Transverse colon (tissue), 4 donors: ENCODE measurements at regions not wholly inside any gene's neighbourhood (a gene's known extent, or its start where the extent isn't known, plus 50 kb on each side); places are given as distances from the start of the nearest gene placed in this dataset.

Experiments used
- DNase-seq: peaks from one replicate; pipeline ENCODE4 v3.0.0-alpha.2; 2019
- H3K27ac ChIP-seq, 4 donors: fragments of 200-600 bp; sonication (generic); 2 replicates each; pipeline ENCODE4 v1.5.1; 2016 to 2018; ENCODE audit warnings: inconsistent platforms in 4 of 4
- H3K27me3 ChIP-seq: fragments of 200-600 bp; sonication (generic); 2 replicates; pipeline ENCODE4 v1.5.1; 2017; ENCODE audit warnings: inconsistent platforms
- H3K36me3 ChIP-seq, 4 donors: fragments of 200-600 bp; sonication (generic); 2 replicates each; pipeline ENCODE4 v1.5.1; 2017 to 2019; ENCODE audit warnings: inconsistent platforms in 4 of 4
- H3K4me1 ChIP-seq, 4 donors: fragments of 200-600 bp; sonication (generic); 2 replicates each; pipeline ENCODE4 v1.5.1; 2017 to 2020; ENCODE audit warnings: inconsistent platforms in 4 of 4
- H3K4me3 ChIP-seq, 4 donors: fragments of 200-600 bp; sonication (generic); 1 replicate in 1 of 4; 2 replicates in 3 of 4; pipeline versions ENCODE4 v1.5.1 to v1.6.1; 2017 to 2019; ENCODE audit warnings: inconsistent platforms in 4 of 4
- H3K9me3 ChIP-seq, 2 donors: fragments of 200-600 bp; sonication (generic); 2 replicates each; pipeline ENCODE4 v1.5.1; 2017 to 2019; ENCODE audit warnings: inconsistent platforms in 2 of 2
- EP300 ChIP-seq: sonication (generic); formaldehyde crosslinking; IDR thresholded peaks from one replicate; pipeline ENCODE4 v1.6.1; 2017; ENCODE audit warnings: antibody characterized with exemption, low read depth
- POLR2A ChIP-seq: fragments of 450-650 bp; IDR thresholded peaks from one replicate; pipeline ENCODE4 v1.6.1; 2016; ENCODE audit warnings: antibody characterized with exemption, mild to moderate bottlenecking, moderate library complexity
- POLR2AphosphoS5 ChIP-seq, 3 donors: sonication (generic); formaldehyde crosslinking; IDR thresholded peaks; one replicate each; pipeline ENCODE4 v1.6.1; 2016; ENCODE audit warnings: antibody characterized with exemption in 3 of 3
- WGBS, 2 donors: methylation state at CpG; one replicate each; pipeline ENCODE4 v1.1.5; 2018; ENCODE audit warnings: low coverage in 1 of 2; 5-methylcytosine and 5-hydroxymethylcytosine counted together
- in situ Hi-C, 4 donors: fragments of 200-750 bp; cut with MboI; loops; one replicate each; pipeline versions ENCODE4 v1.15.0 to v1.15.1; 2017; ENCODE audit warnings: low sequenced_read_pairs in 3 of 4, low pct_ligation_motif_present in 1 of 4, low pct_unique_long_range_greater_than_20kb in 1 of 4
- intact Hi-C: fragments of 100-400 bp; cut with DNase I; formaldehyde crosslinking; loops from one replicate; pipeline ENCODE4 v1.15.1; 2023; ENCODE audit warnings: low total_unique reads
- TF ChIP-seq, protein P1 (sequence below), 5 experiments: fragments of 200-600 bp in 3 of 5; fragments of 450-650 bp in 2 of 5; sonication (generic) in 3 of 5; IDR thresholded peaks; 1 replicate in 2 of 5; 2 replicates in 3 of 5; pipeline ENCODE4 v1.5.1; 2016 to 2017; ENCODE audit warnings: antibody characterized with exemption in 5 of 5, inconsistent platforms in 3 of 5, mild to moderate bottlenecking in 2 of 5, moderate library complexity in 1 of 5

DNA sequence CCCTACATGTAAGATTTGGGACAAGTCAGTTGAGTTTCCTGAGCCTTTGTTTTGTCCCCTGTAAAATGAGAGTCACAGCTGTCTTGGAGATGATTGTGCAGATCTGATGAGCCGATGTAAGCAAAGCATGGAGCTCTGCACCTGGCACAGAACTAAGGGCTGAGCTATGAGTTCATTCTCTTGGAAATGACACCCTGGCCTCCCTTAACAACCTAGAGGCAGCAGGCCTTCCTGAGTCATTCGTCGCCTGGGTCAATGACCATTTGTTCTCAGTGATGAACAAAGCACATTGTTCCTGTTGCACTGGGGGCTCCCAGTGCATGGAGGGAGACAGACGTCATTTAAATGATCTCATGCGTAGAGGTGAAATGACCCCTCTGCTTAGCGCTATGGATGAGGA lies 62.8 kb upstream of the GCSH start:
- DNase-seq = no peak
- 79 to 92% methylated on average over 2 to 6 of the region's 6 CpGs for WGBS, 2 donors
- Histone ChIP-seq H3K4me3 (no peak overlapping the region), H3K27me3 (no peaks in the 10 kb centered on the region), H3K36me3 (no peaks in the 10 kb centered on the region), H3K27ac (no peak overlapping the region), H3K9me3 (no peaks in the 10 kb centered on the region), H3K4me1 (no peaks in the 10 kb centered on the region)
- intact Hi-C loops (loop anchor here (5.0 kb wide), 1 partner anchor 973 kb away; no protein-coding TSS in a partner anchor), in situ Hi-C loops (no loop called here)
- TF ChIP-seq POLR2AphosphoS5 (IDR thresholded peaks at IDR 0.05) = no peak
- no peak for TF ChIP-seq POLR2A
- TF ChIP-seq, protein P1, sequence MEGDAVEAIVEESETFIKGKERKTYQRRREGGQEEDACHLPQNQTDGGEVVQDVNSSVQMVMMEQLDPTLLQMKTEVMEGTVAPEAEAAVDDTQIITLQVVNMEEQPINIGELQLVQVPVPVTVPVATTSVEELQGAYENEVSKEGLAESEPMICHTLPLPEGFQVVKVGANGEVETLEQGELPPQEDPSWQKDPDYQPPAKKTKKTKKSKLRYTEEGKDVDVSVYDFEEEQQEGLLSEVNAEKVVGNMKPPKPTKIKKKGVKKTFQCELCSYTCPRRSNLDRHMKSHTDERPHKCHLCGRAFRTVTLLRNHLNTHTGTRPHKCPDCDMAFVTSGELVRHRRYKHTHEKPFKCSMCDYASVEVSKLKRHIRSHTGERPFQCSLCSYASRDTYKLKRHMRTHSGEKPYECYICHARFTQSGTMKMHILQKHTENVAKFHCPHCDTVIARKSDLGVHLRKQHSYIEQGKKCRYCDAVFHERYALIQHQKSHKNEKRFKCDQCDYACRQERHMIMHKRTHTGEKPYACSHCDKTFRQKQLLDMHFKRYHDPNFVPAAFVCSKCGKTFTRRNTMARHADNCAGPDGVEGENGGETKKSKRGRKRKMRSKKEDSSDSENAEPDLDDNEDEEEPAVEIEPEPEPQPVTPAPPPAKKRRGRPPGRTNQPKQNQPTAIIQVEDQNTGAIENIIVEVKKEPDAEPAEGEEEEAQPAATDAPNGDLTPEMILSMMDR (IDR thresholded peaks at IDR 0.05) = no peak
- TF ChIP-seq EP300 = no peak

DNA sequence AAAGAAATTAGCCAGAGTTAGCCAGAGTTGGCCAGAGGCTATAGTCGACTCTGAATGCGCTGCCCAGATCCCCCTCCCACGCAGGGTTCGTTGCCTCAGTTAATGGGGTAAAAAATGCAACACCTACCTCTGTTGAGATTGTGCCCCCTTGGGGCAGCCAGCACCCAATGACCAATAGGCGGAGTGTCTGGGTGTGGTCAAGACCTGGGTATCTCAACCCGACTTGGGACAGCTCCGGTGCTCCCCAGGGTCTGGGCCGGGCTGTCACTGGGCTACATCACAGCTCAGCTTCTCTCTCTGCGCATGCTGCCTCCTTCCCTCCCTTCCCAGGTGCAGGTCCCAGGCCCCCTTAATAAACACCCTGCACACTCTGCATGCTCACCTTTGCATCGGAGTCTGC lies 59.6 kb upstream of the GCSH start:
- TF ChIP-seq POLR2A (no peak), POLR2AphosphoS5 (IDR thresholded peaks at IDR 0.05) (no peak), EP300 (no peak)
- TF ChIP-seq, protein P1 (IDR thresholded peaks at IDR 0.05) = no peak
- WGBS, 2 donors = 78 to 82% methylated on average over 3 to 10 of the region's 10 CpGs

DNA sequence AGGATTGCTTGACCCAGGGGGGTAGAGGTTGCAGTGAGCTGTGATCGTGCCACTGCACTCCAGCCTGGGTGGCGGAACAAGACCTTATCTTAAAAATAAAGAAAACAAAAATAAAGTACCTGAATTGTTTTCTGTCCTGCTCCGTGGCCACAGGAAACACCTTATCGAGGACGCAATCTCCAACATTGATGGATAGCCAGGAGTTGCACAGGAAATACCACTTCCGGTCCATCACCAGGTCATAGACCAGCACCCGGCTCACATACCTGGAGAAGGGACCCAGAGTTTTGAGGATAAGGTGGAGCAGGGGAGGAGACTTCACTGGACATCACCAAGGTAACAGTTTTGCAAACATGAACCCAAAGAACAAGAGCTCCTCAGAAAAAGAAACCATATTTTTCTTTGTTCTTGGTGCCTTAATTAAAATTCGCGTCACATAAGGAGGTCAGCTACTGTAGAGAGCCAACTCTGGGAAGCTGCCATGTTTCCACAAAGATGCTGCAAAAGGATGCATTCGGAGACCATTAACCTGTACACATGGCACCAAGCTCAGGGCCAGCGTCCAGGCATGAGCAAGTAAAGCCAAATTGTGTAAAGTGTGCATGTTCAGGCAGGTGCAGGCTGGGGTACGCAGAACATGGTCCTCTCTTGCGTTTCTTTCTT lies 55.6 kb upstream of the GCSH start:
- H3K9me3 ChIP-seq = no peaks in the 10 kb centered on the region
- in situ Hi-C loops = no loop called here
- no peaks in the 10 kb centered on the region for H3K4me1 ChIP-seq
- intact Hi-C loops = no loop called here
- WGBS, 2 donors = 46 to 49% methylated on average over 7 to 13 of the region's 13 CpGs
- H3K4me3 ChIP-seq = no peak overlapping the region
- DNase-seq = no peak
- TF ChIP-seq EP300 = no peak
- no peak for TF ChIP-seq POLR2AphosphoS5 (IDR thresholded peaks at IDR 0.05)
- no peak for TF ChIP-seq POLR2A
- TF ChIP-seq, protein P1 (IDR thresholded peaks at IDR 0.05) = no peak
- H3K27me3 ChIP-seq = no peaks in the 10 kb centered on the region
- no peaks in the 10 kb centered on the region for H3K36me3 ChIP-seq
- no peak overlapping the region for H3K27ac ChIP-seq

More for the DNA sequence above, 59.6 kb upstream of the GCSH start:
- intact Hi-C loops (loop anchor here (5.0 kb wide), 1 partner anchor 977 kb away; no protein-coding TSS in a partner anchor), in situ Hi-C loops (no loop called here)
- Histone ChIP-seq H3K36me3 (no peaks in the 10 kb centered on the region), H3K4me1 (no peaks in the 10 kb centered on the region), H3K4me3 (no peak overlapping the region), H3K9me3 (no peaks in the 10 kb centered on the region), H3K27ac (no peak overlapping the region), H3K27me3 (no peaks in the 10 kb centered on the region)
- no peak for DNase-seq

DNA sequence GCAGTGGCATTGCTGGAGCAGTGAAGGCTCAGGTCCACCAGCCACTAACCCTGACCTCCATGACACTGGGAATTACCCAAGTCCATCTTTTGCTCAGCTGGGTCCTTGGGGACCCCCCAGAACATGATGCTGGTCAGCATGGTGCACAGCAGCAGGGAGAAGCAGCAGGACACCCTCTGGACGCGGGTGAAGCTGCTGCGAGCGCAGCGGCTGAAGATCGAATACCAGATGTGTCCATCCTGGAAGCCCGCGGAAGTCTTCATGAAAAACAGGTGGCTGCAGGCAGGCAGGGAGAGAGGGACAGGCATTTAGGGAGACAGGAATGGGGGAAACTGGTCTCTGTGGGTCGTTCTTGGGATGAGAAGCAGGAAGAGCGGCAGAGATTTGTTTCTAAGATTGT lies 53.4 kb upstream of the GCSH start:
- Histone ChIP-seq H3K4me3 (no peak overlapping the region), H3K27ac (no peak overlapping the region), H3K9me3 (no peaks in the 10 kb centered on the region), H3K4me1 (no peaks in the 10 kb centered on the region), H3K36me3 (no peaks in the 10 kb centered on the region), H3K27me3 (no peaks in the 10 kb centered on the region)
- DNase-seq = no peak
- WGBS, 2 donors = 87 to 89% methylated on average over 10 of the region's 10 CpGs
- in situ Hi-C loops = no loop called here
- intact Hi-C loops = no loop called here
- TF ChIP-seq, protein P1 (IDR thresholded peaks at IDR 0.05) = no peak
- no peak for TF ChIP-seq POLR2A
- TF ChIP-seq POLR2AphosphoS5 (IDR thresholded peaks at IDR 0.05) = no peak
- TF ChIP-seq EP300 = no peak
